HL-60 (cell line): ENCODE measurements at regions not wholly inside any gene's neighbourhood (a gene's known extent, or its start where the extent isn't known, plus 50 kb on each side); places are given as distances from the start of the nearest gene placed in this dataset.
"Not testable (repeated sequence)": the region's sequence is repeated elsewhere in the genome, so short reads cannot be mapped to it uniquely, and the experiment has no call there.

Experiments used
- DNase-seq, 2 experiments: peaks; one replicate each; pipeline ENCODE4 v3.0.0-alpha.2; 2010 to 2020; ENCODE audit warnings: low read depth in 1 of 2, low spot score in 1 of 2
- H3K27ac ChIP-seq: fragments of 250-450 bp; sonication (Bioruptor Pico); replicated peaks from 2 replicates; pipeline ENCODE4 v1.5.1; 2020; ENCODE audit warnings: mild to moderate bottlenecking, moderate library complexity
- H3K27me3 ChIP-seq: fragments of 250-450 bp; sonication (Bioruptor Pico); 2 replicates; pipeline ENCODE4 v1.5.1; 2021; ENCODE audit warnings: mild to moderate bottlenecking, moderate library complexity; ENCODE audit not compliant: insufficient read depth, poor library complexity, severe bottlenecking
- H3K4me3 ChIP-seq: replicated peaks from 2 replicates; pipeline ENCODE4 v1.5.1; 2011; ENCODE audit warnings: mild to moderate bottlenecking, control low read depth, low read length; ENCODE audit not compliant: insufficient read depth
- CTCF ChIP-seq: IDR thresholded peaks from one replicate; pipeline ENCODE4 v1.5.1; 2011; ENCODE audit warnings: low read length, control low read depth, inconsistent platforms; ENCODE audit not compliant: insufficient read depth
- GABPA ChIP-seq: IDR thresholded peaks from 2 replicates; pipeline ENCODE4 v1.6.1; 2012; ENCODE audit warnings: low read depth
- POLR2AphosphoS5 ChIP-seq: IDR thresholded peaks from 2 replicates; pipeline ENCODE4 v1.6.1; 2012; ENCODE audit warnings: low read depth
- REST ChIP-seq: IDR thresholded peaks from 2 replicates; pipeline ENCODE4 v1.6.1; 2012; ENCODE audit warnings: low read depth; ENCODE audit not compliant: insufficient replicate concordance
- SPI1 ChIP-seq: IDR thresholded peaks from 2 replicates; pipeline ENCODE4 v1.6.1; 2012; ENCODE audit warnings: low read depth, mild to moderate bottlenecking, borderline replicate concordance

GRCh38 chr14:23887536-23887935 lies 66.0 kb upstream of the DHRS4 start:
- no peak for TF ChIP-seq CTCF
- TF ChIP-seq GABPA: no peak
- TF ChIP-seq SPI1: no peak
- TF ChIP-seq POLR2AphosphoS5: no peak
- no peak for TF ChIP-seq REST
- Histone ChIP-seq H3K4me3 (no peak overlapping the region), H3K27ac (no peak overlapping the region), H3K27me3 (no peaks in the 10 kb centered on the region)
- DNase-seq: no peak

DNA sequence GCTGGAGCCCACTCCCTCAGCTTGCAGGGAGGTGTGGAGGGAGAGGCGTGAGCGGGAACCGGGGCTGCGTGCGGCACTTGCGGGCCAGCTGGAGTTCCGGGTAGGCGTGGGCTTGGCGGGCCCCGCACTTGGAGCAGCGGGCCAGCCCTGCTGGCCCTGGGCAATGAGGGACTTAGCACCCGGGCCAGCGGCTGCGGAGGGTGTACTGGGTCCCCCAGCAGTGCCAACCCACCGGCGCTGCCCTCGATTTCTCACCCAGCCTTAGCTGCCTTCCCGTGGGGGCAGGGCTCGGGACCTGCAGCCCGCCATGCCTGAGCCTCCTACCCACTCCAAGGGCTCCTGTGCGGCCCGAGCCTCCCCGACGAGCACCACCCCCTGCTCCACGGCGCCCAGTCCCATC lies 61.9 kb upstream of the DHRS4 start:
- not testable (repeated sequence) for H3K27me3 ChIP-seq, DNase-seq, H3K4me3 ChIP-seq, H3K27ac ChIP-seq

DNA sequence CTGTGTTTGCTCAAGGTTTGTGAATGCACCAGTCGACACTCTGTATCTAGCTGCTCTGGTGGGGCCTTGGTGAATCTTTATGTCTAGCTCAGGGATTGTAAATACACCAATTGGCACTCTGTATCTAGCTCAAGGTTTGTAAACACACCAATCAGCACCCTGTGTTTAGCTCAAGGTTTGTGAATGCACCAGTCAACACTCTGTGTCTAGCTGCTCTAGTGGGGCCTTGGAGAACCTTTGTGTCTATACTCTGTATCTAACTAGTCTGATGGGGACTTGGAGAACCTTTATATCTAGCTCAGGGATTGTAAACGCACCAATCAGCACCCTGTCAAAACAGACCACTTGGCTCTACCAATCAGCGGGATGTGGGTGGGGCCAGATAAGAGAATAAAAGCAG lies 61.3 kb upstream of the DHRS4 start:
- not testable (repeated sequence) for H3K27me3 ChIP-seq, DNase-seq, H3K27ac ChIP-seq, H3K4me3 ChIP-seq

- H3K27ac ChIP-seq: no peak overlapping the region
- DNase-seq: no peak
- no peak for TF ChIP-seq GABPA
- H3K4me3 ChIP-seq: no peak overlapping the region
- no peaks in the 10 kb centered on the region for H3K27me3 ChIP-seq
These were observed 59.1 kb upstream of the DHRS4 start for GRCh38 chr14:23894362-23895052.

DNA sequence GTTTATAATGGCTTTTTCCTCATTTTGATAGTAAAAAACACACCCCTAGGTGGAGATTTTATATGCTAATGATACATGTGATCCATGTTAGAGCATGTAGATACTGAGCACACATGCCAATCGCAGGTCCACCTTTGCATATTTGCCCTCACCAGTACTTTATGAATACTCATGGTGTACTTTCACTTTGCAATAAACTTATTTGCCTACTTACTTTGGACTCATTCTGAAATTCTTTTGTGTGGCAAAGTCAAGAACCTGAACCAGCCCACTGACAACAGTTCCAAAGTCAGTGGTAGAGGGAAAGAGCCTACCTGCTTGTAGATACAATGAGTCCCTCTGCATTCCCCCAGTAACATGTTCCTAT lies 58.5 kb upstream of the DHRS4 start:
- DNase-seq: no peak
- no peak overlapping the region for H3K27ac ChIP-seq

More for the DNA sequence above, 58.5 kb upstream of the DHRS4 start:
- H3K27me3 ChIP-seq: no peaks in the 10 kb centered on the region
- TF ChIP-seq REST (no peak), GABPA (no peak), POLR2AphosphoS5 (no peak), CTCF (no peak), SPI1 (no peak)
- no peak overlapping the region for H3K4me3 ChIP-seq
